Left kidney (tissue), 1 donor: ENCODE measurements at regions not wholly inside any gene's neighbourhood (a gene's known extent, or its start where the extent isn't known, plus 50 kb on each side); places are given as distances from the start of the nearest gene placed in this dataset.

Source experiments
- DNase-seq: peaks from one replicate; pipeline ENCODE4 v3.0.0-alpha.2; 2013

DNA sequence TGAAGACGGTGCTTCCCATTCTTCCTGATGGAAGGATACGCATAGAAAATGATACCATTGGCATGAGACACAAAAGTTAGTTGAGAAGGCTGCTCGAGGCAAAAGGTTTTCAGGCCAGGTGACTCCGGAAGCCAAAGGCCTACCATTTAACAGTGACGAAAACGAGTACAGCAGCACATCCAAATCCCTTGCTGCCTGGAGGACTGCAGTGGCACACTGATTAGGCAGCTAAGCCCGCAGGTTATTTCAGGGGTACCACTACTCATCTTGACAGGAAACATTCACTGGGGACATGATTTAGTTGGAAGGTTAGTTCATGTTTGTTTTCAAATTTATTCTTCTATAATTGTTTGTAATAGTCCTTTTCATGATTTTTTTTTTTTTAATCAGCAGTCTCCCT is 59.9 kb upstream of the BCHE start:
- no peak for DNase-seq

DNA sequence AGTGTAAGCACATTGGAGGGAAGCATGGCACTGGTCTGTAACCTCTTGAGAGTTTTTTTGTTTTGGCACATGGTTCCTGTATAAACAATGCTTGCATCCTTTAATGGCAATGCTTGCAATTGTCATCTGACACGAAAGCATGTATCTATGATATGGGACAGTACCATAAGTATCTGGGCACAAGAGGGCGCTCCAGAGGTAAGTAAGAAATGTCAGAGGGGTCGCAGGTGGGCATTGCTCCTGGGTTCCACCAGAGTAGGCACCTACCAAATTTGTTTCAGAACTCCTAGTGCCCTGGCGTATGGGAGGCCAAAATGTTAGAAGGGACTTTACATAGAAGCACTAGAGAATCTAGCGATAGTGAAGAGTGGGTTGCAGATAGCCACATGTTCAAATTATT is 58.7 kb upstream of the BCHE start:
- no peak for DNase-seq

DNA sequence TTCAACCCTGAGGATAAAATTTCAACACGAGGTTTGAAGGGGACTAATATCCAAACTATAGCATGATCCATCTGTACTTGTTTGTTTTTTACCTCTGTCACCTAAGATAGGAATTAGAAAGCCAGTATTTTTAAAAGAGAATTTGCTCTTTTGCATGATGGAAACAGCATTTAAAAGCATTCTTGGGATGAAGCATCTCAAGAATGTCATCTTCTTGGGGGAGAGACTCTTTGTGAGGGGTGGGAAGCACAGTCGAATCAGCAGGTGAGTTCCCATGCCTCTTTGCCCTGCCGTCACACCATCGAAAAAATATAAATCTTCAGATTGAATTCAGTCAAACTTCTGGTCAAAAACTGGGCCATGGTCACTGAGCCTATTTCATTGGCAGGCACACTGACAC is 55.3 kb upstream of the BCHE start:
- no peak for DNase-seq
